Hematopoietic multipotent progenitor cell treated with erythropoietin and hydrocortisone succinate and interleukin-3 and kit ligand, for 8 days (in vitro differentiated cells): ENCODE measurements at regions not wholly inside any gene's neighbourhood (a gene's known extent, or its start where the extent isn't known, plus 50 kb on each side); places are given as distances from the start of the nearest gene placed in this dataset.
"Not testable (repeated sequence)": the region's sequence is repeated elsewhere in the genome, so short reads cannot be mapped to it uniquely, and the experiment has no call there.

ENCODE experiments used
- DNase-seq: peaks from one replicate; pipeline ENCODE4 v3.0.0-alpha.2; 2015

DNA sequence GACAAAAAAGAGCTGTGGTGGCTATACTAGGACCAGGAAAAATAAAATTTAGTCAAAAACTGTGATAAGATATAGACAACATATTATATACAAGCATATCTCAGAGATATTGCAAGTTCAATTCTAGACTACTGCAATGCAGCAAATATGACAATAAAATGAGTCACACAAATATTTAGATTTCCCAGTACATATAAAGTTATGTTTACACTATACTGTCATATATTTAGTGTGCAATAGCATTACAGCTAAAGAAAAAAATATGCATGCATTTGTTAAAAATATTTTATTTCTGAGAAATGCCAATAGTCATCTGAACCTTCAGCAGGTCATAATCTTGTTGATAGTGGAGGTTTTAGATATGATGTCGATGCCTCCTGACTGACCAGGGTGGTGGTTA, 72.1 kb downstream of the AKR1C4 start:
- DNase-seq: no peak

DNA sequence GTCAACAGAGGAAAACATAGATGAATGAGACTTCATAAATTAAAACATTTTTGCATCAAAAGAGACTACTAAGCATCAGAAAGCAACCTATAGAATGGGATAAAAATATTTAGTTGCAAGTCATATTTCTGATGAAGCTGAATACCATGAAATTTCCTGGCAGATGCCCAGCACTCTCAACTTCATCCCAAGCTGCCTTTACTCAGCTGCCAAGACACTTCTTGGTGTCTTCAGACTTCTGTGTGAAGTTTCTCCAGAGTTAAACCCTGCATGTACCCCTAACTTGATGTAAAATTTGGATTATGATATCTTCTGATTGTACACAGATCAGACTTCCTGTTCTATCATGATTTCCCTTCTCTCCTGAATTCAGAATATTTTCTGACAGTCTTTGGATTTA, 73.2 kb downstream of the AKR1C4 start:
- no peak for DNase-seq

DNA sequence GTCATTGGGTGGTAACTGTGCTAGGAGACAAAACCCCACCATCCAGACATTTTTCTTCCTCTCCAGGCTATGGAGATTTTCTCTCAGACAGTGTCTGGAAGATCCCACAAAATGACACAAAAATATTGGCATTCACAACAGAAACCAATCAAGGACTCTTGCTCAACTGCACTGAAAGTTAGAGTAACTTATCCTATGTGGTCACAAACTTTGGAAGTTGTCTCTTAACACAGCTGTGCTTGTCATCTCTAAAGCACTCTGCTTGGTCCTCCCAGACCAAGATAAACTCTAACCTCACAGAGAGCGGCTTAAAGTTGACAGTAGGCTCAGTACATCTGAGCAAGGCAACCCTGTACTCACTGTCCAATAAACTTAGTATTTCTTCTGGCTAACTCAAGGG, 74.9 kb downstream of the AKR1C4 start:
- no peak for DNase-seq

DNA sequence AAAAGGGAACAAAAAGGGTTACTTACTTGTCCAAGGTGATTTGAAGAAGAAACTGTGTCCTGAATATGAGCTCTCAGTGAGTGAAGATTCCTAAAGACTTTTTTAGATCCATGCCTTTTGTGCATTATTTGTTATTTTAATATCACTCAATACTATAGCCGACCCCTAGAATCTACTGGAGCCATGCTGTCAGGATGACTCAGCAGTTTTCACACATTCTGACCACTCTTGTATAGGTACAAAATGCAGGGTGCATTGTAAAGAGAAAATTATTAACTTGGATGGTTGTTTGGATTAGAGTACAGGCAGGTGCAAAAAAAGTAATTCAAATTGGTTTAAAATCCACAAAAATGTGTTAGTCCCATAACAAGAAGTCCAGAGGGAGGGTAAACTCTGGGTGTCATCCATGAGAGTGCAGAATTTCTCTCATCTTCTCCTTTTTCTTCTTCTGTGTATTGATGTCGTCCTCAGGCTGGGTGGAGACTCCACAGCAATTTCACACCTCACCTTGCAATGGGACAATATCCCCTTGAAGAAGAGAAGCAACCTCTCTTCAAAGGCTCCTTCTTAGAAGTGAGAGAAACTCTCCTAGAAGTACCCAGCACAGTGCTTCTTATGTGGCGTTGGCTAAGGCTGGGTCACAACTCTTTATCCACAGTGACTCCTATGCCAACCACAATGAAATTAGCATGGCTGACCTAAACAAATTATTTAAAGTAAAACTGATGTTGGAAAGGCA, 75.6 kb downstream of the AKR1C4 start:
- no peak for DNase-seq

DNA sequence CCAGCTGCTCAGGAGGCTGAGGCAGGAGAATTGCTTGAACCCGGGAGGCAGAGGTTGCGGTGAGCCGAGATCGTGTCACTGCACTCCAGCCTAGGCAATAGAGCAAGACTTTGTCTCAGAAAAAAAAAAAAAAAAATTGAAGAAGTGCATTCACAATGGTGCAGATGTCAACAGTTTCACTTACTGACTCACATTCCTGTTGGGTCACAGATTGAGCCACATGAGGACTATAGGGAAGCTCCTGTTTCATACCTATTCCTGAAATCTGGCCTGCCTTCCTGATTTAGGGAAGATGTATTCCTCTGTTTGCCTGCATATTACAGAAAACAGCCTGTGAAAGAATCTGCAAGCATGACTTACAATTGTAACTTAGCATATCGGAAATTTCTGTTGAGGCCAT, 78.2 kb downstream of the AKR1C4 start:
- DNase-seq: no peak

DNA sequence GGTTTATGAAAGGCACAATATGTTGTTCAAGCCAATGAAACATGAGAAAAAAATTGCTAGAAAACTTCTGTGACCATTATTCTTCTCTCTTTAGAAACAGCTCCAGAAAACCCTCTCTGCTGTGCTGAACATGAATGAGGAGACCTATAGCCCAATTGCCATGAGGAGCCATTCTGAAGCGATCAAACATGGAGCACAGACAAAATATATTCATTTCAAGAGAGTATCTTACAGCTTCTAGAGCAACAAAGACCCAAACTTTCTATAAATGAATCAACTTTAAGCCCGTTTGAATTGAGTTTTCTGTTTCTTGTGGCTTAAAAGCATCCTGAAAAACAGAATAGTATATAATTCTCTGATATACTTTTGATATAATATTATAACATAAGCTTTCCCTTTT, 83.4 kb upstream of the UCN3 start:
- no peak for DNase-seq

DNA sequence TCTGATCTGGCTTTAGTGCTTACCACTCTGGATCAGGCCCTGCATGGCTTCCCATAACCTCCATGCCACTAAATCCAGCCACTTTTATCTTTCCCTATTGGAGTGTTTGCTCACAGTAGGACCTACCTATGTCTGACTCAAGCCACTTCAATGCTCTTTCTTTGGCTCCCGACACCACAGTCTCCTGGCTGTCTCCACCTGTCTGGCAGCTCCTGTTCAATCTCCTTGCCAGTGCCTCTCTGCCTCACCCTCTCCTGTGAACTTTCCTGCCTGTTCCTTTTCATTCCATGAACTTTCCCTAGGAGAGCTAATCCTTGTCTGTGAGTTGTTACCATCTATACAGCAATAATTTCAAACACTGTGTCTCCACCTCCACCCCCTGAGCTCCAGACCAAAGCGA, 82.6 kb upstream of the UCN3 start:
- DNase-seq: no peak

DNA sequence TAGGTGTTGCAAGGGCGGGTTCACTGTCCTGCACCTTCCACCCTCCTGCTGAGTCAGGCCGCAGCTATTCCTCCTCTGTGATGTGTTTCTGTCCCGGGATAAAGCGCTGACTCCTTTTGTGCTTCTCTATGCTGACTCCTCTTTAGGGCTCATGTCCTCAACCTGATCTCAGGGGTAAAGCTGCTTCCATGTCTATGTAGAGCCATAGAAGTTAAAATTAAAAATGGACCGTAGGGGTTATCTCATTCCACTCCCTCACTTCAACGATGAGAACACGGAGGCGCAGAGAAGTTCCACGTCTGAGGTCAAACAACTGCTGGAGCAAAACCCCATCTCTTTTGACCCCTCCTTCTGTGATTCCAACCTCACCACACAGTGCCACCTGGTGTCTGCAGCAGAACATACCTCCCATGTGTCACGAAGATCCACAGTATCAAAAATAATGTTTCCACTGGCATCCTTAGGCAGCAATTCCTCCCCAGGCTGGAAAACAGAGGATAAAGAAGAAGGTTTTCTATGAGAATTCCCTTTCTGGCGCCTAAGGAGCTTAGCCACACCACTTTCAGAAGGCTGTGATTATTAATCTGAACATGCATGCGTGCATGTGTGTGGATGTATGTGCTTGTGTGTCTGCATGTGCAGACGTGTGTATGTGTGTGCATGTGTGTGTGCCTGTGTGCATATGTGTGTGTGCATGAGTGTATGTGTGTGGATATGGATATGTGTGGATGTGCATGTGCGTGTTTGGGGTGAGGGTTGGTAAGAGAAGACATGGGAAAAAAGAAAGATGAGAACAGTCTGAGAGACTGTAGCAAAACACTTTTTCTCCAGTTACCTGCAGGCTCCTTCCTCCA, 81.2 kb upstream of the UCN3 start:
- peak; percentile 79 for DNase-seq

DNA sequence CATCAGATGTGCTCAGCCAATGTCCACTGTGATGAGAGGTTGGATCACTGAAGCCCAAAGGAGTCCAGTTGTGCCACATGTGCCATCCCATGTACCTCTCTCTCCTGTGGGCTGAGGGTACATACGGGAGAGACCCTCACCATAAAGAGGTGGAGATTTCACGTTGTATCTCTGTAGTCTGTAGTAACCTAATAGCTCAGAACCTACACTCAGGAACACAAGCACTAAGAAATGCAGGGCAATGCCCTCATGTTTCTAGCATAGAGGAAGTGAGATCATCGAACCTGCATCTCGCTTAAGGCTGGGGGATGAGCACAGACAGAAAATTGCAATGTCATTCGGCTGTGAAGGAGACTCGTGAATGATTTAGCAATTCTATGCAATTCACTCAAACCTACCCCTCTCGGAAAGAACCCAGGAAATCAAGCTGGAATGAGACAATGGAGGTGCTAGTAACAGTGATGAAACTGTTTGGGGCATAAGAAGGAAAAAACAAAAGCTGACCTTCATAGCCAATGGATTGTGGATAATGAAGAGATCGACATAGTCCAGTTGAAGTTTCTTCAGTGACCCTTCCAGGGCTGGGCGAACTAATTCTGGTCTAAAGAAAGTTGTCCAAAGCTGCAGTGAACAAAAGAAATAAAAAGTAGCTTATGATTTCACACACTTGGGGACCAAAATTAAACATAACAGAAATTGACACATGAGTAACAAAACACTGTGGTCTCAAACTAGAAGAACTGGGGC, 80.3 kb upstream of the UCN3 start:
- DNase-seq: peak; percentile 72

DNA sequence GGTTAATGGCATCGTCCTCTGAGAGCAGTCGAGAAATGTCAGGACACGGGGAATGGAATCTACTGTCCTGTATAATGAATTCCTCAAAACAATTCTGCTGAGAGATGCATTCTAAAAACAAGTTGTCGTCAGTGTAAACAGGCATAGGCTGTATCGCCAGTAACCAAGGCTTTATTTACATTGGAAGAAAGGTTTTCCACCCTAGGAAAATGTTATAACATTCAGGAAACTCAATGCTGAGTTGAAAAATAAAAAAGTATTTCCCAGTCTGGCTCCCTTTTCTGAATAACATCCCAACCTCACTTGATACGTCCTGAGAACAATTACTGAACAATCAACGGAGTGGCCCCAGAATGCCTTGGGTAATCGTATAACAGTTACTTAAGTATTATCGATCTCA, 79.6 kb upstream of the UCN3 start:
- DNase-seq: no peak

DNA sequence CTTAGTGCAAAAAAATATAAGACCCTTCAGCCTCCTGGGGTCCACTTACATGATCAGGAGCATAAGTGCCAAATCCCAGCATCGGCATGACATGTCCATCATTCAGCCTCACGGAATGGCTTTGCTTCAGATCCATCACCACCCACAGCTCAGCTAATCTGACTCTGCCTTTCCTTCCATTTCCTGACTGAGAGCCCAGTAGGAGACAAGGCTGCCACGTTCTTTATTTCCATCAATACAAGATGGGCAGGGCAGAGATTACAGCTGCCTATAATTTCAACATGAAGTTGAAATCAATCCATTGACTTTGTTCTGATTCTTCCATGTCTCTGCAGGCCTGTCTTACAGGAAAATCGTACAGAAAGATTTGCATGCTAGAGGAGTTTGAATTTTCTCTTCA, 76.4 kb upstream of the UCN3 start:
- no peak for DNase-seq

DNA sequence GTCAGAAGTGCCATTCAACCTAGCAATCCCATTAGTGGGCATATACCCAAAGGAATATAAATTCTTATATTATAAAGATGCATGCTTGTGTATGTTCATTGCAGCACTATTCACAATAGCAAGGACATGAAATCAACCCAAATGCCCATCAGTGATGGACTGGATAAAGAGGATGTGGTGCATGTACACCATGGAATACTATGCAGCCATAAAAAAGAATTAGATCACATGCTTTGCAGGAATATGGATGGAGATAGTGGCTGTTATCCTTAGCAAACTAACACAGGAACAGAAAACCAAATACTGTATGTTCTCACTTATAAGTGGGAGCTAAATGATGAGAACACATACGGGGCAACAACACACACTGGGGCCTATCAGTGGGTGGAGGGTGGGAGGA, 75.5 kb upstream of the UCN3 start:
- not testable (repeated sequence) for DNase-seq

DNA sequence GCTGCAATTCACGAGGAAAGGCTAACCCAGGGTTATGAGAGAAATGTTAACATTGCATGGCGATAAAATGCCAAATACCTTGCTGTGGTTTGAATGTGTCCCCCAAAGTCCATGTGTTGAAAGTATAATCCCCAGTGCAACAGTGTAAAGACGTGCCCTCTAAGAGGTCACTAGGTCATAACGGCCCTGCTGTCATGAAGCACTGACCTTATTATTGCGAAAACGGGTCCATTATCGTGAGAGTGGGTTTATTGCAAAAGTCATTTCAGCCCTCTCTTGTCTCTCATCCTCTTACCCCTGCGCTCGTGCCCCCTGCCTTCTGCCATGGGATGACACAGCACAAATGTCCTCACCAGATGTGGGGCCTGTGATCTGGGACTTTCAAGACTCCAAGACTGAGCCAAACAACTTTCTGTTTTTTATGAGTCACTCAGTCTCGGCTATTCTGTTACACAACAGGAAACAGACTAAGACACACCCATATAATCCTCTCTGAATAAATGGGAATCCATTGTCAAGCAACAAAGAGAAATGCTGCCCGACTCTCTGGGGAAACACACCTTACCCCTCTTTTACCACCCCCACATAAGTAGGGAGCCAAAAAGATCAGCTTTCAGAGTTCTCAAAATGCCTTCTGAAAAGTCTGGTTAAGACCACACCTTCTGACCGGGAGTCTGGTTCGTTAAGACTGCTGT, 73.1 kb upstream of the UCN3 start:
- peak; percentile 78 for DNase-seq

DNA sequence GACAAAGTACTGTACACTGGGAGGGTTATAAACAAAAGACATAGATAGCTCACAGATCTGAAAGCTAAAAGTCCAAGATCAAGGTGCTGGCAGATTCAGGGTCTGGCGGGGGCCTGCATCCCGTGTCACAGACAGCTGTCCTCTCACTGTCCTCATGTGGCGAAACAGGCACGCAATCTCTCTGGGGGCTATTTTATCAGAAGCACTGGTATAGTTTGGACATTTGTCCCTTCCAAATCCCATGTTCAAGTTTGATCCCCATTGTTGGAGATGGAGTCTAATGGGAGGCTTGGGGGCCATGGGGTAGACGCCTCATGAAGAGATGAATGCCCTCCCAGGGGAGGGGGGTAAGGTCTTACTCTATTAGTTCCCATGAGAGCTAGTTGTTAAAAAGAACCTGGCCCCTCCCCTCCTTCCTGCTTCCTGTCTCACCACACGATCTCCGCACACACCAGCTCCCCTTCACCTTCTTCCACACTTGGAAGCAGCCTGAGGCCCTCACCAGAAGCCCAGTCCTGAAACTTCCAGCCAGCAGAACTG, 72.5 kb upstream of the UCN3 start:
- no peak for DNase-seq

DNA sequence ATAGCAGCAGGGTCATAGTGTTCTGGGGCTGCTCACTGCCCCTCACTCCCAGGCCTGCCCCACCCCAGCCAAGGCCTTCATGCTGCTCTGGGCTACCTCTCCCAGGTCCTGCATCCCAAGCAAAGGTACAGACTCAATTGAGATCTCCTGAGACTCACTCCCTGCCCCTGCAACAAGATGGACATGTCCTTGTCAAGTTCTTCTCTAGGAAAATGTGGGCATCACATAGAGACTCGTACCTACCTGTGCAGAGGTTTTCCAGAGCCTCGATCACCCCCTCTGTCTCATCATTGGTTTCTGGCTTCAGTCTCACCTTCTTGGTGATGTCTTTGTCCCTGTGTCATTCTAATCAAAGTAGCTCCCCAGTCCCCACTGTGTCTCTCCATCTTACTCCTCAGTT, 71.8 kb upstream of the UCN3 start:
- not testable (repeated sequence) for DNase-seq

DNA sequence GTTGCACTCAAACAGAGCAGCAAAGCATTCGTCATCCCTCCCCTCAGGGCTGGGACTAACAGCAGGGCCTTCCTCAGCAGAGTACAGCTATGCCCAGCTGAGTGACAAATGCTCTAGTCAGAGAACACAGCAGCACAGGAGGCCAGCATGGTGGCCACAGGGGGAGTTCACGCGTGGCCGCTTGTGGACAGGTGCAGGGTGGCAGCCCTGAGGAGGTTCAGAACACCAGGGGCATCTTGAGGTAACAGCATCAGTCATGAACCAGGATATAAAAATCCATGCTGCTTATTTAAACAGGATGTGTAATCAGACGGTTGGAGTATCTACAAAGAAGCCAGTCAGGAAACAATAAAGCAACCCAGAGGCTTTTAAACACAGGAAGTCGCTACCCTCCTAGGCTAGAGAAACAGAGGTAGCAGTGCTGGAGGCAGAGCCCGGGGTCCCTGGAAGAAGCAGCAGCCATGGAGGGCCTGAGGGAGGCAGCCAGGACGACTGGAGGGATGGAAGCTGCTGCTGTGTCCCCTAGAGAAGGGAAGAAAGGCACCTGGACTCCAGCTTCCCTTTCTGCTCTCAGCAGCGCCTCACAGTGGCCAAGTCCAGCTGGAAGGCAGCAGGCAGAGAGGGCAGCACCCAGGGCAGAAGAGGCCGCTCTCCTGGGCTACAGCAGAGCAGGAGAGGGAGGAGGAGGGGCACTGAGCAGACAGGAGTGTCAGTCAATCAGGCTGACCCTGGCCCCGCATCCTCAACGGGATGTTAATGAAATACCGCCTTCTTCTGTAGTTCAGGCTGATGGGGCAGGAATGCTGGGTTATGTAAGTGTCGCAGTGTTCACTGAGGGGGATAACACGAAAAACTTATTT, 70.8 kb upstream of the UCN3 start:
- DNase-seq: peak; percentile 66

DNA sequence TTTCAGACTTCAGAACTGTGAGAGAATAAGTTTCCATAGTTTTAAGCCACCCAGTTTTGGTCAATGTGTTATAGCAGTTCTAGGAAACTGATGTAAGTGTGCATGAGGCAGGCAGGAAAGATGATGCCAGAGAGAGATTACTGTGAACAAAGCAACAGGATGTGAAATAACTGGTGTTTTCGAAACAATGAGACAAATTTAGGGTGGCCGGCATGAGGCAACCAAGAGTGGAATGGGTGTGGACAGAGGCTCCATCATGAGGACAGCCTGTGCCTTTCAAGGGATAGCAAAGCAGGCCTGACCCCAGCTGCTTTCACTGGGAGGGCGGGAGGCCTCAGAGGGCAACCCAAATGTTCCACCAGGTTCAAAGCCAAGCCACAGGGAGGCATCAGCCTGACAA, 67.3 kb upstream of the UCN3 start:
- peak; percentile 27 for DNase-seq

DNA sequence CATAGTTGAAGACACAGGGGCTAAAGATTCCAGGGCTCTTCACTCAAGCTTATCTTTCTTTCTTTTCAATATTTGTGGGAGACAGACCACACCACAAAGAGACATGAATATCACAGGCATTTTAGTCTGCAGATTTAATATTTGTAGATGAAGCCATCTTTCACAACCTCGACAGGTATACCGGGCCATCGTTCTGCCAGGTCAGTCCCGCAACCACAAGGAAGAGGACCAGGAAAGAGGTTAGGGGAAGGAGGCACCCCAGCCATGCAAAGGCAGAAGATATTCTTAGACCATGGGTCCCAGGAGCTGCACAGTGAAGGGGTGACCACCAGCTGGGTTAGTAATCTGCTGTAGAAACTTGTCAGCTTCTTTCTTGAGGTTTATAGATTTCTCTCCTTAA, 66.8 kb upstream of the UCN3 start:
- DNase-seq: no peak

DNA sequence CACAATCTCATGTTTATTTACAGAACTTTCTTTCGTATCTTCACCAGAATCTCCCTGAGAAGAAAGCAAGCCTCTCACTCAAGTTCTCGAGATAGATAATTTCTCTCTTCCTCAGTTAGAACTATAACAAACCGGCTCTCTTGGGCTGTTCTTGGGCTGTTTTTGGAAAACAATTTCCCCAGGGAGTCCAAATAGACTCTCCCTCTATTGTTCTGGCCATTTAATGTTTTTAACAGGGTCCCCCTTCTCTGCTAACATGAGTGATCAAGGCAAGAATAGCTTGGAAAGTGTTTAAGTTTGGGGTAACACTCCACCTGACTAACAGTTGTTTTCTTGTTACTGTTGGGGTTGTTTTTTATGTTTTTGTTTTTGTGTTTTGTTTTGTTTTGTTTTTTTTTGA, 64.8 kb upstream of the UCN3 start:
- no peak for DNase-seq

DNA sequence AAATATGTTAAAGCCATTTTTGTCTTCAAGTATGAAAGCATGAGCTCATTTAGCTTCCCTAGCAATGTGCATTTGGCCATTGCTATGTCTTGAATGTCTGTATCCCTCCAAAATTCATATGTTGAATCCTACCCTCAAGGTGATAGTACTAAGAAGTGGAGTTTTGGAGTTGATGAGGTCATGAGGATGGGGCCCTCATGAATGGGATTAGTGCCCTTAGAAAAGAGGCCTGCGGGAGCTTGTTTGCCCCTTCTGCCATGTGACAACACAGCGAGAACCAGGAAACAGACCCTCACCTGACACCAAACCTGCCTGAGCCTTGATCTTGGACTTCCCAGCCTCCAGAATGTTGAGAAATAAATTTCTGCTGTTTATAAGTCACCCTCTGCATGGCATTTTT, 61.3 kb upstream of the UCN3 start:
- no peak for DNase-seq

DNA sequence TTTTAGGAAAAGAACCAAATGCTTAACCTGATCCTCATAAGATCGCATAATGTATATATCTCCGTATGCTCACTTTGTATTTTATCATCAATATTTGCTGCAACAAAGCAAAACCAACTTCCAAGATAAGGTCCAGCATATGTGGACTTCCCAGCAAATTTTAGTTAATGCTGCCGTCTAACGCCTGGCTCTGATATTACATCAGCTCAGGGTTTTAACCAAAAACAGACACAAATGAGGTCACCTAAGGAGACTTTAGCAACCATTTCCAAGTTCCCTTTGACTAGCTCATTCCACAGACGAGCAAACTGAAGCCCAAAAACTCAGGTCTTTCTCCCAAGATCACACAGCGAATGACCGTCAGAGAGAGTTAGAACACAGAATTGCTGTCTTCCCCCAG, 59.4 kb upstream of the UCN3 start:
- DNase-seq: no peak

DNA sequence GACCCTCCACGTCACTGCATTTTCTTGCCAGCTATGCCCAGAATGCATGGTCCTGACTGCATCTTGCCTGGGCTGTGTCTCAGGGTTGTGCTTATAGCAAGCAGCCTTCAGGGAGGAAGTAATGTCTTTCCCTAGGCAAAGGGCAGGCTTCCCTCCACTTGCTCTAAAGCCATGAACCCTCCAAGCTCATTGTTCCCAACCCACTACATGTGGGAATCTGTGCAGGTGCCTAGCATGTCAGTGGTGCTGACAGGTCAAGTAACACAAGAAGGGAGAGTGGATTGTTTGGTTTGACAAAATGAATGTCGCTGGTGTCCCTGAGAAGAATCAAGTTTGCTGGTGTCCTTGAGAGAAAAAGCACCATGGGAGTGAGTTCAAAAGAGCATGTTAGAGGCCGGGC, 53.9 kb upstream of the UCN3 start:
- DNase-seq: no peak
